ENCODE measurements at regions not wholly inside any gene's neighbourhood (a gene's known extent, or its start where the extent isn't known, plus 50 kb on each side); places are given as distances from the start of the nearest gene placed in this dataset.

DNA sequence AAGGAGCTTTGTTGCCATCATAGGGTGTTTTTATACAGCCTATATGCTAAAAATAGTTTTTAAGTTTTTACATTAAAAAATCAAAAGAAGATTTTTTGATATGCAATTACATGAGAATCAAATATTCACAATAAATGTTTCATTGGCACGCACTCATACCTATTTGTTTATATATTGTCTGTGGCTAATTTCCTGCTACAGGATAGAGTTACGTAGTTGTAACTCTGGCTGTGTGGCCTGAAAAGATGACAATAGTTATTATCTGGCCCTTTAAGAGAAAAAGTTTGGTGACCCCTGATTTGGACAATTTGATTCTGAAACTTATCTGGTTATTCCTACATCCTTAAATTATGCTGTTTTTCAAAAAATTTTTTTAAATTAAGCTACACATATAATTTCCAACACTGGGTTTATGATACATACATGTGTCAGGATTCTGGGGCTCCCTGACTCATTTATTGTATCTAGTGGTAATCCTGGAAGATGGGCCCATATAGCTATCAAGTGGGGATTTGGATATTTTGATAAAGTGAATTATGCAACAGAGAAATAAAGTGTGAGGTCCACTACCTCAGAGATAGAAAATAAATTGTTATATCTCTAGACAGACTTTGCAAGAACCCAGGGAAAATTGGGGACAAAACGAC lies 370.2 kb upstream of the LYPLAL1 start:
- TF ChIP-seq, protein P1, sequence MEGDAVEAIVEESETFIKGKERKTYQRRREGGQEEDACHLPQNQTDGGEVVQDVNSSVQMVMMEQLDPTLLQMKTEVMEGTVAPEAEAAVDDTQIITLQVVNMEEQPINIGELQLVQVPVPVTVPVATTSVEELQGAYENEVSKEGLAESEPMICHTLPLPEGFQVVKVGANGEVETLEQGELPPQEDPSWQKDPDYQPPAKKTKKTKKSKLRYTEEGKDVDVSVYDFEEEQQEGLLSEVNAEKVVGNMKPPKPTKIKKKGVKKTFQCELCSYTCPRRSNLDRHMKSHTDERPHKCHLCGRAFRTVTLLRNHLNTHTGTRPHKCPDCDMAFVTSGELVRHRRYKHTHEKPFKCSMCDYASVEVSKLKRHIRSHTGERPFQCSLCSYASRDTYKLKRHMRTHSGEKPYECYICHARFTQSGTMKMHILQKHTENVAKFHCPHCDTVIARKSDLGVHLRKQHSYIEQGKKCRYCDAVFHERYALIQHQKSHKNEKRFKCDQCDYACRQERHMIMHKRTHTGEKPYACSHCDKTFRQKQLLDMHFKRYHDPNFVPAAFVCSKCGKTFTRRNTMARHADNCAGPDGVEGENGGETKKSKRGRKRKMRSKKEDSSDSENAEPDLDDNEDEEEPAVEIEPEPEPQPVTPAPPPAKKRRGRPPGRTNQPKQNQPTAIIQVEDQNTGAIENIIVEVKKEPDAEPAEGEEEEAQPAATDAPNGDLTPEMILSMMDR (IDR thresholded peaks at IDR 0.05), result no peak
- TF ChIP-seq HEYL (CRISPR knock-in tag; IDR thresholded peaks at IDR 0.05), result no peak
- TF ChIP-seq RFX5 (IDR thresholded peaks at IDR 0.05), result no peak
- TF ChIP-seq SREBF2 (IDR thresholded peaks at IDR 0.05), result no peak
- no peak for TF ChIP-seq POLR2A (IDR thresholded peaks at IDR 0.05; ENCODE audit: low read length)
